Nephron progenitor cell (in vitro differentiated cells): ENCODE measurements at regions not wholly inside any gene's neighbourhood (a gene's known extent, or its start where the extent isn't known, plus 50 kb on each side); places are given as distances from the start of the nearest gene placed in this dataset.
A peak's percentile ranks its signal among the peaks of the same experiment; 100 is the strongest.

Experiments
- DNase-seq: peaks from one replicate; pipeline ENCODE4 v3.0.0; 2021
- H3K27ac Mint-ChIP-seq: 2 replicates; pipeline ENCODE4 v1.8.0; 2021; ENCODE audit warnings: mild to moderate bottlenecking, moderate library complexity, mixed read lengths
- H3K27me3 Mint-ChIP-seq: 2 replicates; pipeline ENCODE4 v1.8.0; 2021; ENCODE audit warnings: mild to moderate bottlenecking, low read depth, mixed read lengths; ENCODE audit not compliant: poor library complexity
- H3K36me3 Mint-ChIP-seq: 2 replicates; pipeline ENCODE4 v1.8.0; 2021; ENCODE audit warnings: low read depth, mixed read lengths
- H3K4me1 Mint-ChIP-seq: 2 replicates; pipeline ENCODE4 v1.8.0; 2021; ENCODE audit warnings: mixed read lengths
- H3K4me3 Mint-ChIP-seq: 2 replicates; pipeline ENCODE4 v1.8.0; 2021; ENCODE audit warnings: mild to moderate bottlenecking, moderate library complexity, mixed read lengths
- H3K9me3 Mint-ChIP-seq: 2 replicates; pipeline ENCODE4 v1.8.0; 2021; ENCODE audit warnings: mild to moderate bottlenecking, moderate library complexity, mixed read lengths
- TF ChIP-seq, protein P1 (sequence below): fragments of 200-600 bp; sonication (generic); IDR thresholded peaks from 2 replicates; pipeline ENCODE4 v1.5.0; 2021; ENCODE audit warnings: antibody characterized with exemption

DNA sequence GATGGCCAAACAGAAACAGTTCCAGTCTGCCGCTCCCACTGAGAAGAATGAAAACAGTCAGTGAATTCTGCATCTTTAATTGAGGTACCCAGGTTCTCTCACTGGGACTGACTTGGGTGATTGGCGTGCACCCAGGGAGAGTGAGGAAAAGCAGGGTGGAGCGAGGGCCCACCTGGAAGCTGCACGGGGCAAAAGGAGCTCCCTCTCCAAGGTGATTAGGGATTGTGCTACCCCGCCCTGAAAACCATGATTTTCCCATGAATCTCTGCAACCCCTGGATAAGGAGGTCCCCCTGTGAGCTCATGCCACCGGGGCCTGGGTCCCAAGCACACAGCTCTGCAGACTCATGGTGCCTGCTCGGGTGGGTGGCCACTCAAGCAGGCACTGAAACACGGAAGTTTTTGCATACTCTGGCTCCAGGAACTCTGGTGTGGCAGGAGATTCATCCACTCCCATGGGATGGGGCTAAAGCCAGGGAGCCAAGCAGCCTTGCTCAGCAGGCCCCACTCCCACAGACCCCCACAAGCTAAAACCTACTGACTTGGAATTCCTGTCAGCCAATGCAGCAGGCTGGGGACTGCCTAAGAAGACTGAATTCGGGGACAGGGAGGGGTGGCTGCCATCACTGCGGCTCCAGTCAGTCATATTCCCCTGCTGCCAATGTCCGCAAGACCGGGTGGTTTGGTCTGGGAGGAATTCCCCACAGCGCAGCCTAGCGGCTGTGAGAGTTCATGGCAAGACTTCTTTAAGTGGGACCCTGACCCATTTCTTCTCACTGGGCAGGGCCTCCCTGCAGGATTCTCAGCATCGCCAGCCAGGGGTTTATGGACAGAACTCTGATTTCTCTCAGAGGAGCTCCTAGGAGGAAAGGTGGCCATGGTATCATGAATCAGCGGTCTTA lies 652.2 kb upstream of the RGMB start:
- Mint-ChIP-seq H3K36me3 (no peaks in the 10 kb centered on the region), H3K9me3 (peaks cover 13% of the 10 kb centered on the region), H3K4me1 (no peaks in the 10 kb centered on the region), H3K27me3 (peaks cover 6% of the 10 kb centered on the region), H3K4me3 (no peak overlapping the region), H3K27ac (no peak overlapping the region)
- peak; percentile 1 for DNase-seq
- TF ChIP-seq, protein P1, sequence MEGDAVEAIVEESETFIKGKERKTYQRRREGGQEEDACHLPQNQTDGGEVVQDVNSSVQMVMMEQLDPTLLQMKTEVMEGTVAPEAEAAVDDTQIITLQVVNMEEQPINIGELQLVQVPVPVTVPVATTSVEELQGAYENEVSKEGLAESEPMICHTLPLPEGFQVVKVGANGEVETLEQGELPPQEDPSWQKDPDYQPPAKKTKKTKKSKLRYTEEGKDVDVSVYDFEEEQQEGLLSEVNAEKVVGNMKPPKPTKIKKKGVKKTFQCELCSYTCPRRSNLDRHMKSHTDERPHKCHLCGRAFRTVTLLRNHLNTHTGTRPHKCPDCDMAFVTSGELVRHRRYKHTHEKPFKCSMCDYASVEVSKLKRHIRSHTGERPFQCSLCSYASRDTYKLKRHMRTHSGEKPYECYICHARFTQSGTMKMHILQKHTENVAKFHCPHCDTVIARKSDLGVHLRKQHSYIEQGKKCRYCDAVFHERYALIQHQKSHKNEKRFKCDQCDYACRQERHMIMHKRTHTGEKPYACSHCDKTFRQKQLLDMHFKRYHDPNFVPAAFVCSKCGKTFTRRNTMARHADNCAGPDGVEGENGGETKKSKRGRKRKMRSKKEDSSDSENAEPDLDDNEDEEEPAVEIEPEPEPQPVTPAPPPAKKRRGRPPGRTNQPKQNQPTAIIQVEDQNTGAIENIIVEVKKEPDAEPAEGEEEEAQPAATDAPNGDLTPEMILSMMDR = no peak

DNA sequence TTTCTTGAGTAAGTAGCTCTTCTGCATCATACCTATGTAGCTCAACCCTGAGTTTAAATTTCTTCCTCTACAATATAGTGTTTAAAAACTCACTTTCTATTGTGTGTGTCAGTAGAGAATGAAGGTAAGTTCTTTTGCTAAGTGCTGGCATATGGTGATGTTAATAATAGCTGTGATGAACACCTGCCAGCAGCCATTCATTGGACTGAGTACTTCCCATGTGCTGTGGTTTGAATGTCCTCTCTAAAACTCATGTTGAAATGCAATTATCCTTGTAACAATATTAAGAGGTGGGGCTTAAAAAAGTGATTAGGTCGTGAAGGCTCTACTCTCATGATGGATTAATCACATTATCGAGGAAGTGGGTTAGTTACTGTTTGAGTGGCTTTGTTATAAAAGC lies 645.2 kb upstream of the RGMB start:
- Mint-ChIP-seq H3K36me3 (no peaks in the 10 kb centered on the region), H3K4me3 (no peak overlapping the region), H3K27me3 (no peaks in the 10 kb centered on the region), H3K4me1 (no peaks in the 10 kb centered on the region), H3K9me3 (no peaks in the 10 kb centered on the region), H3K27ac (no peak overlapping the region)
- TF ChIP-seq, protein P1 = no peak
- no peak for DNase-seq

DNA sequence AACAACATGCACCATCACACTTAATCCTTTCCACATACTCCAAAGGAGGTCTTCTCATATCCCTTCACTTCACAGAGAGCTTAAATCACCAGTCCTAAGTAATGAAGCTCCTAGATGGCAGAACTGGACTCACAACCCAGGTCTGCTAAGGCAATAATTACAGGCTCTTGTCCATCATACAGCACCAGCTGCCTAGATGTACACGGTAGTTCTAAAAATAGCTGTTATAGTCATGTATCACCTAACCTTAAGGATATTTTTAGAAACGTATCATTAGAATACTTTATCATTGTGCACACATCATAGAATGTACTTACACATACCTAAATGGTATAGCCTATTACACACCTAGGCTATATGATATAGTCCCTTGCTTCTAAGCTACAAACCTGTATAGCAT lies 644.6 kb upstream of the RGMB start:
- no peak for DNase-seq
- Mint-ChIP-seq H3K9me3 (no peaks in the 10 kb centered on the region), H3K27ac (no peak overlapping the region), H3K27me3 (no peaks in the 10 kb centered on the region), H3K4me3 (no peak overlapping the region), H3K4me1 (no peaks in the 10 kb centered on the region), H3K36me3 (no peaks in the 10 kb centered on the region)
- TF ChIP-seq, protein P1 = no peak

DNA sequence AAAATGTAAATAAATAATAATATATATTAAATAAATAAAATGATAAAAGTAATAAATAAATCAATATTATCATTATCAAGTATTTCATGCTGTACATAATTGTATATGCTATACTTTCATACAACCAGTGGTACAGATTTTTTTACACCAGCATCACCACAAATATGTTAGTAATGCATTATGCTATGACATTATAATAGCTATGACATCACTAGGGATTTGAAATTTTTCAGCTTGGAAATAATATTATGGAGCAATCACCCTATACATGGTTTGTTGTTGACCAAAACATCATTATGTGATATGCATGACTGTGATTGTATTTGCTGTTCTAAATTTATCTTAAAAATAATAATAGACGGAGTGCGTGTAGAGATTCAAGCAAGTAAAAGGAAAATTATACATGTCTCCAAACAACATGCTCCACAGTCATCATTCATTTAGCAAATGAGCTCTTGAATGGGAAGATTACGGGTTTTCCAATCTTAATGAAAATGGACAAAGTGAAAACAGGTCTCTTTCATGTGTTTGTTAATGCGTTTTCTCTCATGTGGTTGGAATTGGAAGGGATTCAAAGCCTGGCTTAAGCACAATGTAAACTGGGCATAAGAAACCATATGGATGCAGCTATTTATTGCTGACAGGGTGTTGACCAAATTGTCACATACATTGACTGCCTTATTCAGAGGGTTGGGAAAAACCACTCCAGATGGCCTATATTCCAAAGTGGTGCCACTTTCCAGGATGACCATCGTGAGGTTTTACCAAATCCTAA lies 643.0 kb upstream of the RGMB start:
- Mint-ChIP-seq H3K4me1 (no peaks in the 10 kb centered on the region), H3K36me3 (no peaks in the 10 kb centered on the region), H3K27me3 (no peaks in the 10 kb centered on the region), H3K27ac (no peak overlapping the region), H3K9me3 (no peaks in the 10 kb centered on the region), H3K4me3 (no peak overlapping the region)
- TF ChIP-seq, protein P1 = no peak
- DNase-seq = no peak

DNA sequence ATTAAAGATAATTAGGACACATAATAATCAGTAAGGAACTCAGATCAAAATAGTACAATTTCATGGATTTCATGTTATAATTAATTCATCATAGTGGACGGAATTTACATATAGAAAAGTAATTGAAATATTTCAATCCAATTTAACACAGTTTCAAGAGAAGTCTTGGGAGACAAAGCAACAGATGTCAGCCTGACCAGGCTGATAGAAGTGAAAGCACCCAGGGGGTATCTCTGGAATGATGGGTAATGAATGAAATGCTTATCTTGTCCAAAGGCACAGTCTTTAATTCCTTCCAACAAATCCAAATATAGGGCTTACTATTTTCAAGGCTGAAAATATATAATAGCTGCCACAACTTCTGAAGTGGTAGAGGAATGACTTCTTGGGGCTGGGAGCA lies 629.3 kb upstream of the RGMB start:
- TF ChIP-seq, protein P1 = no peak
- H3K27ac Mint-ChIP-seq = no peak overlapping the region
- H3K36me3 Mint-ChIP-seq = no peaks in the 10 kb centered on the region
- H3K9me3 Mint-ChIP-seq = no peaks in the 10 kb centered on the region
- H3K4me3 Mint-ChIP-seq = no peak overlapping the region
- no peaks in the 10 kb centered on the region for H3K4me1 Mint-ChIP-seq
- H3K27me3 Mint-ChIP-seq = peaks cover 3% of the 10 kb centered on the region
- no peak for DNase-seq
